Activated CD8-positive, alpha-beta T cell treated with anti-CD3 and anti-CD28 coated beads for 36 hours (primary cell): ENCODE measurements at regions not wholly inside any gene's neighbourhood (a gene's known extent, or its start where the extent isn't known, plus 50 kb on each side); places are given as distances from the start of the nearest gene placed in this dataset.

Experiments
- ATAC-seq: fragments of 200-7000 bp; cut with Tn5 transposase; one replicate; pipeline ENCODE4 v1.10.0; 2021; ENCODE audit warnings: mild to moderate bottlenecking, moderate library complexity
- CTCF ChIA-PET: fragments of 350-600 bp; sonication (Branson Sonifier 250); formaldehyde crosslinking; loops from one replicate; lab custom pipeline; 2021; ENCODE audit warnings: antibody characterized with exemption; lab: Charles Lee
- POLR2A ChIA-PET: fragments of 350-600 bp; sonication (Branson Sonifier 250); formaldehyde crosslinking; loops from one replicate; lab custom pipeline; 2021; ENCODE audit warnings: antibody characterized with exemption; lab: Charles Lee
- DNase-seq: peaks from one replicate; pipeline ENCODE4 v3.0.0-alpha.2; 2020
- H3K27ac Mint-ChIP-seq: one replicate; pipeline ENCODE4 v1.8.0; 2021; ENCODE audit warnings: mild to moderate bottlenecking, mixed read lengths
- H3K27me3 Mint-ChIP-seq: one replicate; pipeline ENCODE4 v1.8.0; 2021; ENCODE audit warnings: mixed read lengths
- H3K36me3 Mint-ChIP-seq: one replicate; pipeline ENCODE4 v1.8.0; 2021; ENCODE audit warnings: low read depth, mixed read lengths
- H3K4me1 Mint-ChIP-seq: one replicate; pipeline ENCODE4 v1.8.0; 2021; ENCODE audit warnings: low read depth, mixed read lengths
- H3K4me3 Mint-ChIP-seq: one replicate; pipeline ENCODE4 v1.8.0; 2021; ENCODE audit warnings: mild to moderate bottlenecking, moderate library complexity, mixed read lengths
- H3K9me3 Mint-ChIP-seq: one replicate; pipeline ENCODE4 v1.8.0; 2021; ENCODE audit warnings: mixed read lengths
- intact Hi-C: fragments of 100-400 bp; cut with micrococcal nuclease; formaldehyde crosslinking; loops from one replicate; pipeline ENCODE4 v1.10.0; 2022
- TF ChIP-seq, protein P1 (sequence below): fragments of 200-600 bp; IDR thresholded peaks from one replicate; pipeline ENCODE4 v1.8.0; 2022; ENCODE audit warnings: antibody characterized with exemption, mild to moderate bottlenecking

DNA sequence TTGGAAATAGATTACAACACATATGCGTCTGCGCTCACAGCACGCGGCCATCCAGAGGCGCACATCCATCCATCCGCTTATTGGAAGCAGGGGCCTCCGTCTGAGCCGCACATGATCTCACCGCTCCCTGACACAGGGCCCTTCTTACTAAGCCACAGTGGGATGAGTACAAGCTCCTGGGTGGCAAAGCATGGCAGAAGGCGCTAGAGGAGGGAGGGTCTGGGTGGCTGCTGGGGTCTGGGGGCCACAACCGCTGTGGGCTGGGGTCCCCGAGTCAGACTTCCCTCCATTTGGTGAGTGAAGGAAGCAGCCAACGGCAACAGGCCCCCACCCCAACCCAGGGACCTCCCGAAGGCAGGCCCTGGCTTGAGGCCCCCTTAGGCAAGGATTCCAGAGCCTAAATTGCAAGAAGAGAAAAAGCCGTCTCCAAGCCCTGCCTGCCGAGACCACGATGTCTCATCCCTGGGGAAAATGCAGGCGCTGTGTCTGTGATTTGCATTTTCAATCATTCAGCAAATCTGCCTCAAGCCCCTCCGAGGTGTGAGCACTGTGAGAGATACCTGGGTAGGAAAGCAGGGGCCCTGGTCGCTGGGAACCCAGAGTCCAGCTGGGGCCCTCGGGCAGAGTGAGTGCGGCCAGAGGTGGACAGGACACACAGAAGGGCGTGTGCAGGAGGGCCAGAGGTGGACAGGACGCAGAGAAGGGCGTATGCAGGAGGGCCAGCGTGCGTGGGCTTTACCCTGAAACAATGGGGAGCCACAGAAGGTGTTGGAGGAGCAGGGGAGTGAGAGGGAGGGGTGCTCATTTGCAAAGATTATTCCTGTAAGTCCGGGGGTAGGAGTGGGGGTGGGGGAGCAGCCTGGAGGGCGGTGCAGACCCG lies 135.7 kb downstream of the OLFM1 start:
- Mint-ChIP-seq H3K4me1 (no peaks in the 10 kb centered on the region), H3K4me3 (no peak overlapping the region), H3K27ac (no peak overlapping the region), H3K9me3 (no peaks in the 10 kb centered on the region), H3K36me3 (no peaks in the 10 kb centered on the region), H3K27me3 (peaks cover 3% of the 10 kb centered on the region)
- ATAC-seq (no peak), DNase-seq (no peak)
- intact Hi-C loops, result no loop called here
- TF ChIP-seq, protein P1, sequence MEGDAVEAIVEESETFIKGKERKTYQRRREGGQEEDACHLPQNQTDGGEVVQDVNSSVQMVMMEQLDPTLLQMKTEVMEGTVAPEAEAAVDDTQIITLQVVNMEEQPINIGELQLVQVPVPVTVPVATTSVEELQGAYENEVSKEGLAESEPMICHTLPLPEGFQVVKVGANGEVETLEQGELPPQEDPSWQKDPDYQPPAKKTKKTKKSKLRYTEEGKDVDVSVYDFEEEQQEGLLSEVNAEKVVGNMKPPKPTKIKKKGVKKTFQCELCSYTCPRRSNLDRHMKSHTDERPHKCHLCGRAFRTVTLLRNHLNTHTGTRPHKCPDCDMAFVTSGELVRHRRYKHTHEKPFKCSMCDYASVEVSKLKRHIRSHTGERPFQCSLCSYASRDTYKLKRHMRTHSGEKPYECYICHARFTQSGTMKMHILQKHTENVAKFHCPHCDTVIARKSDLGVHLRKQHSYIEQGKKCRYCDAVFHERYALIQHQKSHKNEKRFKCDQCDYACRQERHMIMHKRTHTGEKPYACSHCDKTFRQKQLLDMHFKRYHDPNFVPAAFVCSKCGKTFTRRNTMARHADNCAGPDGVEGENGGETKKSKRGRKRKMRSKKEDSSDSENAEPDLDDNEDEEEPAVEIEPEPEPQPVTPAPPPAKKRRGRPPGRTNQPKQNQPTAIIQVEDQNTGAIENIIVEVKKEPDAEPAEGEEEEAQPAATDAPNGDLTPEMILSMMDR, result no peak
- CTCF ChIA-PET, result no interaction called here
- POLR2A ChIA-PET, result no interaction called here

DNA sequence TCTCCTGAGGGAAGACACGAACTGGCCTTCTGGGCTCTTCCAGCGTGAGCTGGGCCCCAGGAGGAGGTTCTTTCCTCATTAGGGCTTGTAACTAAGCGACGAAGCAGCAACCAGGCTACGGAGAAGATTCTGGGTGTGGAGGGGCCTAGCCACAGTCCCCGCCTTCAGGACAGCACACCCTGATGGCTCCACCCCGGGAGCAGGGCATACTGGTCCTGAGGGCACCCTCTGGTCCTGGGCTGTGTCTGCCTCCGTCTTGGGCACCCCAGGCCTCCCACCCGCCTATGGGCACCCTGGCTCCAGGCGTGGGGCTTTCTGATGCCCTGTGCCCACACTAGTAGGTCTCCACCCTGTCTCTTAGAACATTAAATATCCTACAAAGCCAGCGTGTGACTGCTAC lies 136.4 kb downstream of the OLFM1 start:
- no peak overlapping the region for H3K27ac Mint-ChIP-seq
- DNase-seq, result no peak
- POLR2A ChIA-PET, result no interaction called here
- H3K4me3 Mint-ChIP-seq, result no peak overlapping the region
- no peaks in the 10 kb centered on the region for H3K36me3 Mint-ChIP-seq
- TF ChIP-seq, protein P1, result no peak
- H3K9me3 Mint-ChIP-seq, result no peaks in the 10 kb centered on the region
- ATAC-seq, result no peak
- no peaks in the 10 kb centered on the region for H3K4me1 Mint-ChIP-seq
- peaks cover 2% of the 10 kb centered on the region for H3K27me3 Mint-ChIP-seq
- intact Hi-C loops, result no loop called here
- CTCF ChIA-PET, result no interaction called here

DNA sequence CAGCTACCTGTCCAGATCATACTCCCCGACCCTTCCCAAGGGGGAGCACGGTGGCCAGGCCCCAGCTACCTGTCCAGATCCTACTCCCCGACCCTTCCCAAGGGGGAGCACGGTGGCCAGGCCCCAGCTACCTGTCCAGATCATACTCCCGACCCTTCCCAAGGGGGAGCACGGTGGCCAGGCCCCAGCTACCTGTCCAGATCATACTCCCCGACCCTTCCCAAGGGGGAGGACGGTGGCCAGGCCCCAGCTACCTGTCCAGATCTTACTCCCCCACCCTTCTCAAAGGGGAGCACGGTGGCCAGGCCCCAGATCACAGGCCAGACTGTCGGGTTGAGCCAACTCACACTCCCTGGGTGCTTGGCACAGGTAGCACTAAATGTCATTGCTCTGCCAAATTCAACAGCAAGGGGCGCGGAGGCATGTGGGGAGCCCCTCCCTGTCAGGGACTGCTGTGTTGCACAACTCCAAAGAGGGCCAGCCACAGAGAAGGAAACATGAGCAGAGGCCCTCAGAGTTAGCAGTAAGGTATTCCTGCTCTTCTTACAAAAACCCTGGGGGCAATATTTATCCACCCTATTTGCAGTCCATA lies 136.9 kb downstream of the OLFM1 start:
- H3K27ac Mint-ChIP-seq, result no peak overlapping the region
- DNase-seq (no peak), ATAC-seq (no peak)
- H3K9me3 Mint-ChIP-seq, result no peaks in the 10 kb centered on the region
- H3K4me1 Mint-ChIP-seq, result no peaks in the 10 kb centered on the region
- H3K4me3 Mint-ChIP-seq, result no peak overlapping the region
- CTCF ChIA-PET, result no interaction called here
- intact Hi-C loops, result no loop called here
- TF ChIP-seq, protein P1, result no peak
- POLR2A ChIA-PET, result no interaction called here
- H3K36me3 Mint-ChIP-seq, result no peaks in the 10 kb centered on the region
- no peaks in the 10 kb centered on the region for H3K27me3 Mint-ChIP-seq

DNA sequence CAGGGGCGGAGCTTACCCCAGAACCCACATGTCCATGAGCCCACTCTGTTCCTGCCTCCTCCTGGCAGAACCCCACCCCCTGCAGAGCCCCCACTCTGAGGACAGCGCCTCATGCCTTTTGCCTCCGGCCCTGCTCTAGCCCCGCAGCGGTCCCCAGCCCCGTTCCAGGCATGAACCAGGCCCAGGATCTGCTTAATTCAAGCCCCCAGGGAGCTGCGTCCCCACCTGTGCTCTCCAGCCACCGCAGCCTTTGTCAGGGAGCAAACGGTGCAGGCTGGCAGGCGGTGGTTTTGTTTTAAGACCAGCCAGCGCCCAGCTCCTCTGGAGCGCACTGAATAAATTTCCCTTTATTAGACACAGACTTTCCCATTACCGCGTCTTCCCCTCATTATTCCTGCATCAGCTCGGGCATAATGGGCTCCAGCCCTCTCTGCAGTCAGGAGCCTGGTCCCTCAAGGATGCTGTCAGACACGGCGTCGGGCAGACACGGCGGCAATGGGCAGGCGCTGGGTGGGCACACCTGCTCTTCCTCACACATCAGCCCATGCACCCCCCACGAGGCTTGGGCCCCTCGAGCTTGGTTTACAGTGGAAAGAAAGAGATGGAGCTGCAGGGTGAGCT lies 137.6 kb downstream of the OLFM1 start:
- ATAC-seq, result no peak
- H3K36me3 Mint-ChIP-seq, result no peaks in the 10 kb centered on the region
- no peak overlapping the region for H3K27ac Mint-ChIP-seq
- no peaks in the 10 kb centered on the region for H3K9me3 Mint-ChIP-seq
- TF ChIP-seq, protein P1, result no peak
- ChIA-PET CTCF (no interaction called here), POLR2A (no interaction called here)
- peaks cover 3% of the 10 kb centered on the region for H3K27me3 Mint-ChIP-seq
- intact Hi-C loops, result no loop called here
- H3K4me1 Mint-ChIP-seq, result no peaks in the 10 kb centered on the region
- no peak for DNase-seq
- H3K4me3 Mint-ChIP-seq, result no peak overlapping the region

DNA sequence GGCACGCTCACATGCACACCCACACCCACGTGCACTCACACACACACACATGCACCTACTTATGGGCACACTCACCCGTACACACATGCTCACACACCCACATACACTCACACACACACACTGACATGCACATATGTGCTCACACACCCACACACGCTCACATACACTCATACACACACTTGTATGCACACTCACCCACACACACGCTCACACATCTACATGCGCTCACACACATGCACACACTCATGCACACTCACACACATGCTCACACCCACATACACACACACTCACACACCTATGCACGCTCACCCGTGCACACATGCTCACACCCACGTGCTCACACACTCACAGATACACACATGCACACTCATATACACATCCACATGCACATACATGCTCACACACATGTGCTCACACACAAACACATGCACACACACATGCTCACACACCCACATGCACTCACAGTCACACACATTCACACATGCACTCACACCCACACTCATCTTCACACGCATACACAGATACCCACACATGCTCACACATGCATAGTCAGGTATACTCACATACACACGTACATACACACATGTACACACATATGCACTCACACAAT lies 138.3 kb downstream of the OLFM1 start:
- H3K36me3 Mint-ChIP-seq, result no peaks in the 10 kb centered on the region
- CTCF ChIA-PET, result no interaction called here
- no peak overlapping the region for H3K27ac Mint-ChIP-seq
- no peak for ATAC-seq
- no peak overlapping the region for H3K4me3 Mint-ChIP-seq
- TF ChIP-seq, protein P1, result no peak
- no peak for DNase-seq
- H3K9me3 Mint-ChIP-seq, result no peaks in the 10 kb centered on the region
- H3K4me1 Mint-ChIP-seq, result no peaks in the 10 kb centered on the region
- H3K27me3 Mint-ChIP-seq, result peaks cover 3% of the 10 kb centered on the region
- POLR2A ChIA-PET, result no interaction called here
- intact Hi-C loops, result no loop called here
